K562 (cell line): ENCODE measurements at regions not wholly inside any gene's neighbourhood (a gene's known extent, or its start where the extent isn't known, plus 50 kb on each side); places are given as distances from the start of the nearest gene placed in this dataset.

Experiments
- CEBPG ChIP-seq, 3 experiments: fragments of 200-800 bp in 1 of 3; sonication (Bioruptor generic) in 1 of 3; sonication (generic) in 1 of 3; formaldehyde crosslinking in 1 of 3; IDR thresholded peaks in 2 of 3; conservative IDR thresholded peaks in 1 of 3; 2 replicates each; pipeline versions ENCODE4 v1.6.1 to v1.8.0; 2016 to 2022; ENCODE audit warnings: missing compliant biosample characterization in 2 of 3, missing genetic modification characterization in 2 of 3, mild to moderate bottlenecking in 1 of 3, missing genetic modification reagents in 1 of 3
- JUN ChIP-seq, 2 experiments: sonication (generic) in 1 of 2; formaldehyde crosslinking in 1 of 2; IDR thresholded peaks; 2 replicates each; pipeline versions ENCODE4 v1.6.1 to v1.8.0; 2012 to 2022; ENCODE audit warnings: borderline replicate concordance in 2 of 2, mild to moderate bottlenecking in 2 of 2, improper control_type of control experiment in 1 of 2, low read depth in 1 of 2, low read length in 1 of 2, missing genetic modification reagents in 1 of 2
- SMARCA4 ChIP-seq: fragments of 450-650 bp; IDR thresholded peaks from 2 replicates; pipeline ENCODE4 v1.6.1; 2016
- TF ChIP-seq, protein P1 (sequence below), 3 experiments: IDR thresholded peaks in 2 of 3; conservative IDR thresholded peaks in 1 of 3; 2 replicates each; pipeline ENCODE4 v1.5.1; 2011 to 2012; ENCODE audit warnings: low read length in 3 of 3, mild to moderate bottlenecking in 3 of 3, control low read depth in 2 of 3, improper control_type of control experiment in 1 of 3, inconsistent platforms in 1 of 3, low read depth in 1 of 3, mixed read lengths in 1 of 3, moderate library complexity in 1 of 3; ENCODE audit not compliant: insufficient read depth in 2 of 3

DNA sequence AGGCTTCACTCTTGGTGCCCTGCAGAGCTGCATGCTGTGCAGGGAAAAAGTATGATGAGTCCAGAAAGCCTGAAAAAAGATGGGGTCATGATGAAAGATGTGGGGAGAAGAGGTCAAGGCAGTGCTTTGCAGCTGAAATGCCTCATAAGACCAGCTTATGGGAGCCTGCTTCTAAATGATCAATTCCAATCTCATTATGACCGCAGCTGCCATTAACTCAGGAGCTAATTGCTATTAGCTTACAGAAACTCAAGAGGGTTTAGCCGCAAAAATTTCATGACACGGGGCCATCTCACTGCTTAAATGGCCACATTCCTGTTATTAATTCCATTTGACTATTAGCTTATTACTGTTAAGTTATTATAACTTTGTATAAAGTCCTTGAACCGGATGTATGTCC lies 502.9 kb upstream of the ZMIZ1 start:
- no peak for TF ChIP-seq SMARCA4
- TF ChIP-seq JUN (IDR thresholded peaks at IDR 0.05; ENCODE audit: borderline replicate concordance, low read depth, low read length): no peak
- no peak for TF ChIP-seq JUN (CRISPR knock-in tag; IDR thresholded peaks at IDR 0.05; ENCODE audit: borderline replicate concordance)
- TF ChIP-seq CEBPG (CRISPR knock-in tag; IDR thresholded peaks at IDR 0.05): no peak
- no peak for TF ChIP-seq CEBPG (tag; conservative IDR thresholded peaks at IDR 0.05 in 1 of 2, IDR thresholded peaks at IDR 0.05 in 1 of 2)
- TF ChIP-seq, protein P1, sequence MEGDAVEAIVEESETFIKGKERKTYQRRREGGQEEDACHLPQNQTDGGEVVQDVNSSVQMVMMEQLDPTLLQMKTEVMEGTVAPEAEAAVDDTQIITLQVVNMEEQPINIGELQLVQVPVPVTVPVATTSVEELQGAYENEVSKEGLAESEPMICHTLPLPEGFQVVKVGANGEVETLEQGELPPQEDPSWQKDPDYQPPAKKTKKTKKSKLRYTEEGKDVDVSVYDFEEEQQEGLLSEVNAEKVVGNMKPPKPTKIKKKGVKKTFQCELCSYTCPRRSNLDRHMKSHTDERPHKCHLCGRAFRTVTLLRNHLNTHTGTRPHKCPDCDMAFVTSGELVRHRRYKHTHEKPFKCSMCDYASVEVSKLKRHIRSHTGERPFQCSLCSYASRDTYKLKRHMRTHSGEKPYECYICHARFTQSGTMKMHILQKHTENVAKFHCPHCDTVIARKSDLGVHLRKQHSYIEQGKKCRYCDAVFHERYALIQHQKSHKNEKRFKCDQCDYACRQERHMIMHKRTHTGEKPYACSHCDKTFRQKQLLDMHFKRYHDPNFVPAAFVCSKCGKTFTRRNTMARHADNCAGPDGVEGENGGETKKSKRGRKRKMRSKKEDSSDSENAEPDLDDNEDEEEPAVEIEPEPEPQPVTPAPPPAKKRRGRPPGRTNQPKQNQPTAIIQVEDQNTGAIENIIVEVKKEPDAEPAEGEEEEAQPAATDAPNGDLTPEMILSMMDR (IDR thresholded peaks at IDR 0.05 in 2 of 3, conservative IDR thresholded peaks at IDR 0.05 in 1 of 3; ENCODE audit: insufficient read depth in 2 of 3, low read depth in 1 of 3, low read length in 3 of 3): no peak
